Neural progenitor cell (in vitro differentiated cells): ENCODE measurements at regions not wholly inside any gene's neighbourhood (a gene's known extent, or its start where the extent isn't known, plus 50 kb on each side); places are given as distances from the start of the nearest gene placed in this dataset.

Source experiments
- DNase-seq: peaks from one replicate; pipeline ENCODE4 v3.0.0-alpha.2; 2016; ENCODE audit warnings: low spot score
- H2AFZ ChIP-seq: fragments of 200-600 bp; sonication (generic); replicated peaks from 2 replicates; pipeline ENCODE4 v1.6.1; 2016; ENCODE audit warnings: antibody characterized with exemption
- H3F3A ChIP-seq: fragments of 200-600 bp; sonication (generic); 2 replicates; pipeline ENCODE4 v1.6.1; 2016; ENCODE audit warnings: antibody characterized with exemption, low read depth
- H3K27ac ChIP-seq: fragments of 200-600 bp; sonication (generic); 2 replicates; pipeline ENCODE4 v1.5.1; 2016; ENCODE audit warnings: mild to moderate bottlenecking
- H3K27me3 ChIP-seq: fragments of 200-600 bp; sonication (generic); 2 replicates; pipeline ENCODE4 v1.6.1; 2016; ENCODE audit warnings: mild to moderate bottlenecking, moderate library complexity
- H3K36me3 ChIP-seq: fragments of 200-600 bp; sonication (generic); 2 replicates; pipeline ENCODE4 v1.5.1; 2016
- H3K4me1 ChIP-seq: fragments of 200-600 bp; sonication (generic); 2 replicates; pipeline ENCODE4 v1.6.1; 2016; ENCODE audit warnings: mixed run types
- H3K4me2 ChIP-seq: fragments of 200-600 bp; sonication (generic); 2 replicates; pipeline ENCODE4 v1.6.1; 2016
- H3K4me3 ChIP-seq: fragments of 200-600 bp; sonication (generic); 2 replicates; pipeline ENCODE4 v1.5.1; 2016
- H3K79me2 ChIP-seq: fragments of 200-600 bp; sonication (generic); 2 replicates; pipeline ENCODE4 v1.6.1; 2016; ENCODE audit warnings: low read depth
- H3K9ac ChIP-seq: fragments of 200-600 bp; sonication (generic); 2 replicates; pipeline ENCODE4 v1.6.1; 2016
- H3K9me3 ChIP-seq: fragments of 200-600 bp; sonication (generic); 2 replicates; pipeline ENCODE4 v1.5.1; 2016; ENCODE audit warnings: low read depth
- H4K20me1 ChIP-seq: fragments of 200-600 bp; sonication (generic); 2 replicates; pipeline ENCODE4 v1.6.1; 2016; ENCODE audit warnings: low read depth
- H3K27ac Mint-ChIP-seq: 3 replicates; pipeline ENCODE4 v1.8.0; 2021; ENCODE audit warnings: mixed read lengths
- H3K27me3 Mint-ChIP-seq: 2 replicates; pipeline ENCODE4 v1.8.0; 2022; ENCODE audit warnings: low read depth, mild to moderate bottlenecking, inconsistent platforms, moderate library complexity, mixed read lengths; ENCODE audit not compliant: insufficient read depth
- H3K36me3 Mint-ChIP-seq: 3 replicates; pipeline ENCODE4 v1.8.0; 2021; ENCODE audit warnings: mixed read lengths
- H3K4me1 Mint-ChIP-seq: 3 replicates; pipeline ENCODE4 v1.8.0; 2021; ENCODE audit warnings: mixed read lengths
- H3K4me3 Mint-ChIP-seq: 3 replicates; pipeline ENCODE4 v1.8.0; 2021; ENCODE audit warnings: mild to moderate bottlenecking, moderate library complexity, mixed read lengths
- H3K9me3 Mint-ChIP-seq: 3 replicates; pipeline ENCODE4 v1.8.0; 2020; ENCODE audit warnings: mixed read lengths
- CTCF ChIP-seq: fragments of 200-600 bp; sonication (generic); IDR thresholded peaks from 2 replicates; pipeline ENCODE4 v1.5.1; 2017; ENCODE audit warnings: antibody characterized with exemption, mild to moderate bottlenecking
- EZH2 ChIP-seq: fragments of 200-600 bp; sonication (generic); IDR thresholded peaks from 2 replicates; pipeline ENCODE4 v1.6.1; 2017; ENCODE audit warnings: antibody characterized with exemption, mild to moderate bottlenecking, moderate library complexity
- EZH2phosphoT487 ChIP-seq: fragments of 200-600 bp; sonication (generic); IDR thresholded peaks from 2 replicates; pipeline ENCODE4 v1.6.1; 2017; ENCODE audit warnings: antibody characterized with exemption

GRCh38 chr2:147523415-147523814, 321.4 kb upstream of the ACVR2A start:
- H3K36me3 Mint-ChIP-seq, result no peaks in the 10 kb centered on the region
- Histone ChIP-seq H3K4me3 (no peak overlapping the region), H3K79me2 (no peaks in the 10 kb centered on the region), H3K4me1 (no peaks in the 10 kb centered on the region), H3K27ac (no peak overlapping the region), H3K9me3 (no peaks in the 10 kb centered on the region), H3F3A (no peaks in the 10 kb centered on the region), H3K9ac (no peak overlapping the region), H3K27me3 (no peaks in the 10 kb centered on the region), H3K36me3 (no peaks in the 10 kb centered on the region), H4K20me1 (no peaks in the 10 kb centered on the region), H3K4me2 (no peak overlapping the region), H2AFZ (no peak overlapping the region)
- peaks cover 10% of the 10 kb centered on the region for H3K9me3 Mint-ChIP-seq
- no peak for DNase-seq
- H3K27ac Mint-ChIP-seq, result no peak overlapping the region
- no peak for TF ChIP-seq CTCF
- no peak for TF ChIP-seq EZH2
- no peak for TF ChIP-seq EZH2phosphoT487
- H3K27me3 Mint-ChIP-seq, result peaks cover 5% of the 10 kb centered on the region
- H3K4me1 Mint-ChIP-seq, result peaks cover 3% of the 10 kb centered on the region
- H3K4me3 Mint-ChIP-seq, result no peak overlapping the region

DNA sequence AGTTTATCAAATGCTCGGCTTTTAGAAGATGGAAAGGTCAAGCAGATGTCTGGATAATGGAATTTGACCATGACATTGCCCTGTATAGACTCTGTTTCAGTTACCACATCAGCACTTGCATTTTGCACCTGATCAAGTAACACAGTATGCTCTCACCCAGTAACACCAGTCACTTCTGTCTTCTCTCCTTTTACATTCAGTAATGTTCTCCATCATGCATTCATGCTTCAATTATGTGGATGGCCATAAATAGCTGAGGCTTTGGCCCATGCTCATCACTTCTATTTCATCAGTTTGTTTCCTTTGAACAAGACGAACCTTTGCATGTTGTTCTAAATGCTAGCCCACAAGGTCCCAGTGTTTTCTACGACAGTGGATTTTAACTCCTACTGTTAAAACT, 322.9 kb upstream of the ACVR2A start:
- peaks cover 10% of the 10 kb centered on the region for H3K9me3 Mint-ChIP-seq

GRCh38 chr2:147520817-147521216, 324.0 kb upstream of the ACVR2A start:
- no peaks in the 10 kb centered on the region for H4K20me1 ChIP-seq
- Mint-ChIP-seq H3K4me3 (no peak overlapping the region), H3K9me3 (peaks cover 10% of the 10 kb centered on the region), H3K36me3 (no peaks in the 10 kb centered on the region), H3K4me1 (peaks cover 3% of the 10 kb centered on the region), H3K27me3 (peaks cover 5% of the 10 kb centered on the region), H3K27ac (no peak overlapping the region)
- H3K9me3 ChIP-seq, result no peaks in the 10 kb centered on the region
- H3K27ac ChIP-seq, result no peak overlapping the region
- H3K4me3 ChIP-seq, result no peak overlapping the region
- no peaks in the 10 kb centered on the region for H3K27me3 ChIP-seq
- no peak overlapping the region for H3K4me2 ChIP-seq
- no peaks in the 10 kb centered on the region for H3F3A ChIP-seq
- no peaks in the 10 kb centered on the region for H3K4me1 ChIP-seq
- no peak for DNase-seq
- no peaks in the 10 kb centered on the region for H3K36me3 ChIP-seq
- no peaks in the 10 kb centered on the region for H3K79me2 ChIP-seq
- no peak for TF ChIP-seq EZH2phosphoT487
- H3K9ac ChIP-seq, result no peak overlapping the region
- no peak overlapping the region for H2AFZ ChIP-seq

More for the DNA sequence above, 322.9 kb upstream of the ACVR2A start:
- TF ChIP-seq CTCF (no peak), EZH2 (no peak), EZH2phosphoT487 (no peak)
- H2AFZ ChIP-seq, result no peak overlapping the region
- Mint-ChIP-seq H3K4me3 (no peak overlapping the region), H3K36me3 (no peaks in the 10 kb centered on the region), H3K27ac (no peak overlapping the region), H3K4me1 (peaks cover 3% of the 10 kb centered on the region), H3K27me3 (peaks cover 5% of the 10 kb centered on the region)
- H3K27me3 ChIP-seq, result no peaks in the 10 kb centered on the region
- no peak overlapping the region for H3K27ac ChIP-seq
- no peak overlapping the region for H3K9ac ChIP-seq
- no peaks in the 10 kb centered on the region for H3K79me2 ChIP-seq
- H3K4me3 ChIP-seq, result no peak overlapping the region
- H4K20me1 ChIP-seq, result no peaks in the 10 kb centered on the region
- H3K4me2 ChIP-seq, result no peak overlapping the region
- H3K36me3 ChIP-seq, result no peaks in the 10 kb centered on the region
- no peaks in the 10 kb centered on the region for H3K4me1 ChIP-seq
- no peaks in the 10 kb centered on the region for H3K9me3 ChIP-seq
- DNase-seq, result no peak
- no peaks in the 10 kb centered on the region for H3F3A ChIP-seq

DNA sequence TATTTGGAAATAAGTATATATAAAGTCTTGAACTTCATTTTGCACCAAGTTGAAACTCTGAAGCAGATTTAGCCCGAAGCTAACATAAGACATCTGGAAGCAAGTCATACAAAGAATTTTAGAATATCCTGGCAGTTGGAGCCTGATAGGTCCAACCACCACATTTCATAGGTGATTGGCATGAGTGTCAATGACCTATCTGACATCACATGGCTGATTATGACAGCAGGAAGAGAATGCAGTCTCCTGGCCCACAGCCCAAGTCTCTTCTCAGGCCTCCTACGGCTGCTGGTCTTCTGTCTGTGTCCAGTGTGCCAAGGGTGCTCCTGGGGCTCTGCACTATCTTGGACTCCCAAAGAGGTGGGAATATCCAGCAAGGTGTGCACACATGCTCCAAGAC, 325.7 kb upstream of the ACVR2A start:
- H3K27me3 ChIP-seq, result no peaks in the 10 kb centered on the region
- Mint-ChIP-seq H3K27me3 (peaks cover 5% of the 10 kb centered on the region), H3K4me1 (peaks cover 3% of the 10 kb centered on the region), H3K36me3 (no peaks in the 10 kb centered on the region), H3K4me3 (no peak overlapping the region), H3K27ac (no peak overlapping the region), H3K9me3 (peaks cover 7% of the 10 kb centered on the region)
- H3K9me3 ChIP-seq, result no peaks in the 10 kb centered on the region
- no peaks in the 10 kb centered on the region for H3F3A ChIP-seq
- H3K4me3 ChIP-seq, result no peak overlapping the region
- H3K9ac ChIP-seq, result no peak overlapping the region
- no peaks in the 10 kb centered on the region for H4K20me1 ChIP-seq
- no peaks in the 10 kb centered on the region for H3K36me3 ChIP-seq
- no peaks in the 10 kb centered on the region for H3K79me2 ChIP-seq
- H3K4me2 ChIP-seq, result no peak overlapping the region
- no peak for DNase-seq
- TF ChIP-seq CTCF (no peak), EZH2phosphoT487 (no peak), EZH2 (no peak)
- no peak overlapping the region for H2AFZ ChIP-seq
- no peak overlapping the region for H3K27ac ChIP-seq
- H3K4me1 ChIP-seq, result no peaks in the 10 kb centered on the region
